H1 (cell line): ENCODE measurements at regions not wholly inside any gene's neighbourhood (a gene's known extent, or its start where the extent isn't known, plus 50 kb on each side); places are given as distances from the start of the nearest gene placed in this dataset.

Experiments
- CTCF ChIA-PET: fragments of 300-600 bp; sonication (Branson Sonifier 250); formaldehyde crosslinking; loops from one replicate; lab custom pipeline; 2021; ENCODE audit not compliant: partially characterized antibody; lab: Charles Lee
- POLR2A ChIA-PET: fragments of 300-600 bp; sonication (Branson Sonifier 250); formaldehyde crosslinking; loops from one replicate; lab custom pipeline; 2021; ENCODE audit warnings: inconsistent platforms; ENCODE audit not compliant: partially characterized antibody; lab: Charles Lee
- DNase-seq, 2 experiments: peaks; one replicate each; pipeline versions ENCODE4 v3.0.0 to v3.0.0-alpha.2; 2010 to 2022; ENCODE audit warnings: low spot score in 2 of 2, low read depth in 1 of 2, mixed read lengths in 1 of 2
- FAIRE-seq: peaks from 2 replicates; lab custom pipeline; 2011; peaks lifted over from hg19 to GRCh38; lab: Jason Lieb, UNC
- H2AFZ ChIP-seq: 2 replicates; pipeline ENCODE4 v1.8.1; 2012; ENCODE audit warnings: low read length, inconsistent platforms
- H2AK5ac ChIP-seq: 2 replicates; pipeline ENCODE4 v1.6.1; 2013; ENCODE audit warnings: low read depth, low read length
- H2BK120ac ChIP-seq: replicated peaks from 2 replicates; pipeline ENCODE3; 2013; ENCODE audit warnings: low read depth, low read length, inconsistent platforms
- H2BK12ac ChIP-seq: 2 replicates; pipeline ENCODE4 v1.6.1; 2013; ENCODE audit warnings: low read depth, low read length
- H2BK15ac ChIP-seq: 2 replicates; pipeline ENCODE4 v1.6.1; 2013; ENCODE audit warnings: low read length
- H2BK20ac ChIP-seq: 2 replicates; pipeline ENCODE4 v1.6.1; 2013; ENCODE audit warnings: low read length
- H2BK5ac ChIP-seq: 2 replicates; pipeline ENCODE4 v1.6.1; 2013; ENCODE audit warnings: low read depth, low read length
- H3K14ac ChIP-seq: 2 replicates; pipeline ENCODE4 v1.6.1; 2013; ENCODE audit warnings: inconsistent platforms; ENCODE audit not compliant: insufficient read length
- H3K18ac ChIP-seq: 2 replicates; pipeline ENCODE4 v1.6.1; 2013; ENCODE audit warnings: low read length; ENCODE audit errors: extremely low read depth
- H3K23ac ChIP-seq: 2 replicates; pipeline ENCODE4 v1.6.1; 2013; ENCODE audit warnings: inconsistent platforms; ENCODE audit not compliant: insufficient read length
- H3K23me2 ChIP-seq: 2 replicates; pipeline ENCODE4 v1.6.1; 2013; ENCODE audit warnings: low read depth, low read length
- H3K27ac ChIP-seq: 2 replicates; pipeline ENCODE4 v1.6.1; 2011; ENCODE audit warnings: low read depth, low read length, inconsistent platforms
- H3K27me3 ChIP-seq, 4 experiments: replicated peaks in 1 of 4; 1 replicate in 1 of 4; 2 replicates in 3 of 4; pipeline versions ENCODE4 v1.6.1 to v1.8.1; 2011 to 2013; ENCODE audit warnings: low read length in 3 of 4, mild to moderate bottlenecking in 3 of 4, inconsistent platforms in 2 of 4, mixed read lengths in 2 of 4, moderate library complexity in 1 of 4; ENCODE audit not compliant: control insufficient read depth in 3 of 4, insufficient read depth in 3 of 4; ENCODE audit errors: extremely low read depth in 1 of 4
- H3K36me3 ChIP-seq, 4 experiments: 2 replicates each; pipeline versions ENCODE4 v1.6.1 to v1.8.1; 2011 to 2013; ENCODE audit warnings: mild to moderate bottlenecking in 4 of 4, low read length in 3 of 4, moderate library complexity in 2 of 4, control low read depth in 1 of 4, inconsistent platforms in 1 of 4; ENCODE audit not compliant: insufficient read depth in 4 of 4, control insufficient read depth in 2 of 4
- H3K4ac ChIP-seq: replicated peaks from 2 replicates; pipeline ENCODE3; 2013; ENCODE audit warnings: low read length, low read depth, mixed read lengths, inconsistent platforms; ENCODE audit not compliant: insufficient read length
- H3K4me1 ChIP-seq, 4 experiments: replicated peaks in 1 of 4; 1 replicate in 1 of 4; 2 replicates in 3 of 4; pipeline versions ENCODE4 v1.6.1 to v1.8.1; 2011 to 2013; ENCODE audit warnings: low read length in 3 of 4, inconsistent platforms in 2 of 4, mixed read lengths in 1 of 4; ENCODE audit not compliant: insufficient read depth in 4 of 4, control insufficient read depth in 3 of 4
- H3K4me2 ChIP-seq, 2 experiments: 2 replicates each; pipeline versions ENCODE4 v1.6.1 to v1.8.1; 2011 to 2013; ENCODE audit warnings: low read depth in 2 of 2, low read length in 2 of 2, control low read depth in 1 of 2, inconsistent platforms in 1 of 2, mild to moderate bottlenecking in 1 of 2; ENCODE audit not compliant: insufficient read depth in 1 of 2
- H3K4me3 ChIP-seq, 4 experiments: fragments of 200-600, 300-600 bp in 1 of 4; sonication (generic), shearing (Covaris generic), sonication (Bioruptor Twin) in 1 of 4; 2 replicates each; pipeline versions ENCODE4 v1.5.1 to v1.8.1; 2011 to 2016; ENCODE audit warnings: low read length in 4 of 4, low read depth in 3 of 4, control low read depth in 2 of 4, inconsistent platforms in 2 of 4, mild to moderate bottlenecking in 2 of 4, mixed read lengths in 1 of 4, moderate library complexity in 1 of 4; ENCODE audit not compliant: insufficient read depth in 2 of 4; ENCODE audit errors: extremely low read depth in 1 of 4
- H3K56ac ChIP-seq: replicated peaks from 2 replicates; pipeline ENCODE3; 2013; ENCODE audit warnings: low read depth, mild to moderate bottlenecking, mixed read lengths, low read length, inconsistent platforms; ENCODE audit not compliant: insufficient read length
- H3K79me1 ChIP-seq: 2 replicates; pipeline ENCODE4 v1.6.1; 2013; ENCODE audit warnings: low read depth, low read length, control low read depth
- H3K79me2 ChIP-seq, 2 experiments: 2 replicates each; pipeline versions ENCODE4 v1.6.1 to v1.8.1; 2012 to 2013; ENCODE audit warnings: low read length in 2 of 2, mild to moderate bottlenecking in 2 of 2, inconsistent platforms in 1 of 2; ENCODE audit not compliant: insufficient read depth in 2 of 2, control insufficient read depth in 1 of 2
- H3K9ac ChIP-seq, 4 experiments: replicated peaks in 1 of 4; 1 replicate in 1 of 4; 2 replicates in 3 of 4; pipeline versions ENCODE4 v1.6.1 to v1.8.1; 2011 to 2013; ENCODE audit warnings: low read depth in 3 of 4, low read length in 3 of 4, control low read depth in 2 of 4, mild to moderate bottlenecking in 2 of 4, moderate library complexity in 2 of 4, inconsistent platforms in 1 of 4; ENCODE audit errors: extremely low read depth in 1 of 4
- H3K9me3 ChIP-seq, 2 experiments: 2 replicates each; pipeline versions ENCODE4 v1.6.1 to v1.8.1; 2012 to 2013; ENCODE audit warnings: mild to moderate bottlenecking in 2 of 2, moderate library complexity in 2 of 2, control low read depth in 1 of 2, inconsistent platforms in 1 of 2, low read depth in 1 of 2, low read length in 1 of 2, mixed read lengths in 1 of 2; ENCODE audit not compliant: insufficient read depth in 2 of 2
- H4K20me1 ChIP-seq, 2 experiments: replicated peaks in 1 of 2; 2 replicates each; pipeline versions ENCODE3 to v1.8.1; 2011 to 2013; ENCODE audit warnings: inconsistent platforms in 2 of 2, low read length in 2 of 2, mild to moderate bottlenecking in 1 of 2; ENCODE audit not compliant: insufficient read depth in 2 of 2, control insufficient read depth in 1 of 2
- H4K5ac ChIP-seq: 2 replicates; pipeline ENCODE4 v1.6.1; 2013; ENCODE audit warnings: low read length, low read depth, mixed read lengths, inconsistent platforms; ENCODE audit not compliant: insufficient read length
- H4K8ac ChIP-seq: 2 replicates; pipeline ENCODE4 v1.8.0; 2013; ENCODE audit warnings: mild to moderate bottlenecking, moderate library complexity, low read length, inconsistent platforms; ENCODE audit not compliant: insufficient read depth; ENCODE audit errors: extremely low read depth
- H4K91ac ChIP-seq: replicated peaks from 2 replicates; pipeline ENCODE3; 2013; ENCODE audit warnings: low read length, mixed read lengths, inconsistent platforms; ENCODE audit not compliant: insufficient read length
- BRCA1 ChIP-seq: IDR thresholded peaks from 2 replicates; pipeline ENCODE4 v1.6.1; 2012; ENCODE audit warnings: low read depth, low read length, improper control_type of control experiment
- CBX8 ChIP-seq: fragments of 300-800, 300-1000 bp; sonication (generic); IDR thresholded peaks from 2 replicates; pipeline ENCODE4 v1.7.1; 2016; ENCODE audit warnings: low read depth, low read length, borderline replicate concordance
- CTCF ChIP-seq, 3 experiments: IDR thresholded peaks; 1 replicate in 2 of 3; 2 replicates in 1 of 3; pipeline versions ENCODE4 v1.5.1 to v1.6.1; 2011; ENCODE audit warnings: low read length in 3 of 3, mild to moderate bottlenecking in 3 of 3, inconsistent platforms in 2 of 3, low read depth in 1 of 3, moderate library complexity in 1 of 3; ENCODE audit not compliant: insufficient read depth in 1 of 3; ENCODE audit errors: control extremely low read depth in 1 of 3
- EP300 ChIP-seq, 2 experiments: IDR thresholded peaks; 1 replicate in 1 of 2; 2 replicates in 1 of 2; pipeline ENCODE4 v1.6.1; 2011 to 2012; ENCODE audit warnings: low read depth in 2 of 2, low read length in 2 of 2, mild to moderate bottlenecking in 2 of 2, borderline replicate concordance in 1 of 2, inconsistent platforms in 1 of 2, moderate library complexity in 1 of 2
- KDM5A ChIP-seq: fragments of 200-600 bp; IDR thresholded peaks from 2 replicates; pipeline ENCODE4 v1.7.1; 2012; ENCODE audit warnings: mild to moderate bottlenecking, low read length, inconsistent platforms, mixed read lengths
- RAD21 ChIP-seq, 2 experiments: IDR thresholded peaks in 1 of 2; conservative IDR thresholded peaks in 1 of 2; 2 replicates each; pipeline ENCODE4 v1.6.1; 2011; ENCODE audit warnings: low read depth in 2 of 2, low read length in 2 of 2, improper control_type of control experiment in 1 of 2, inconsistent platforms in 1 of 2, mild to moderate bottlenecking in 1 of 2, moderate library complexity in 1 of 2
- SIX5 ChIP-seq: IDR thresholded peaks from 2 replicates; pipeline ENCODE4 v1.6.1; 2011; ENCODE audit warnings: mild to moderate bottlenecking, low read depth, low read length
- TAF1 ChIP-seq: IDR thresholded peaks from 2 replicates; pipeline ENCODE4 v1.6.1; 2011; ENCODE audit warnings: mild to moderate bottlenecking, low read depth, low read length
- TAF7 ChIP-seq: optimal IDR thresholded peaks from 2 replicates; pipeline ENCODE3; 2011; ENCODE audit warnings: low read depth, mild to moderate bottlenecking, inconsistent platforms, low read length, moderate library complexity, borderline replicate concordance
- ZNF274 ChIP-seq: IDR thresholded peaks from 2 replicates; pipeline ENCODE4 v1.7.0; 2012; ENCODE audit warnings: low read length, borderline replicate concordance; ENCODE audit errors: extremely low read depth
- WGBS, 2 experiments: shearing (Covaris generic) in 1 of 2; methylation state at CpG; one replicate each; pipeline versions ENCODE4 v1.1.6 to v1.1.7; 2013 to 2015; ENCODE audit warnings: low lambda C conversion rate in 2 of 2, mixed read lengths in 2 of 2, inconsistent platforms in 1 of 2, low coverage in 1 of 2, missing lambda C conversion rate in 1 of 2; ENCODE audit not compliant: insufficient replicate concordance in 2 of 2, insufficient coverage in 1 of 2, insufficient read length in 1 of 2; ENCODE audit errors: extremely low coverage in 1 of 2, missing lambda C conversion rate in 1 of 2; 5-methylcytosine and 5-hydroxymethylcytosine counted together

DNA sequence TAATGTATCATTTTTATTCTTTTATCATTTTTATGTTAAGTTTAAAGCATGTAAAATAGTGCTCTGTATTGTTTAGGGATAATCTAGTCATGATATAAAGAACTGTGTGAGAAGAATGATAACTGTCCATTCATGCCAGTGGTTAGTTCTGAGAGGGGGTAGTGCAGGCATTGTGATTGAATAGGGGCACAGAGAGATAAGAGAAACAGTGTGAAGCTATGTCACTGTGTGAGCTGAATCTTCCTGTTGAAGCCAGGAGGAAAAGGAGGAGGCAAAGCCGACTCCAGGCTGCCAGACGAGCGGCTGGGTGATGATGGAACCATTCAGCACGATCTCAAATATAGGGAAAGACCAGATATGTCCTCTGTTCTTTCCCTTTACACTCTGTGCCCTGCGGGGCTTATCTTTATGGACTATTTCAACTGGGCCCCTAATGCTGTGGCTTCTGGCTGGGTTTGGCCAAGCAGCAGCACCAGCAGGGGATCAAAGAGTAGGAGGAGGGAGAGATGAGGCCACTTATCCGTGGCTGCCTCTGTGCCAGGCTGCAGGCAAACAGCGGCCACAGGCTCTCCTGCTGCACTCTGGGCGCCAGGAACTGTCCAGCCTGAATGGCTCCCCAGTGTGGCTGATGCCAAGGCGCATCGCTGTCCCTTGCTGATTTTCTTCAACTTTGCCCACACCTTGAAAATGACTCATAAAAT lies 128.0 kb downstream of the SPP2 start:
- no peak overlapping the region for H4K91ac ChIP-seq
- DNase-seq (no peak), FAIRE-seq (no peak)
- H4K8ac ChIP-seq, result no peak overlapping the region
- no peaks in the 10 kb centered on the region for H4K20me1 ChIP-seq
- H4K5ac ChIP-seq, result no peak overlapping the region
- ChIA-PET POLR2A (interaction anchor here (0.6 kb wide), 1 partner anchor 206 kb away, joined by 3 read pairs; no protein-coding TSS in a partner anchor), CTCF (no interaction called here)
- no peaks in the 10 kb centered on the region for H3K36me3 ChIP-seq
- H2AFZ ChIP-seq, result no peak overlapping the region
- no peak overlapping the region for H3K4me3 ChIP-seq
- H3K18ac ChIP-seq, result no peak overlapping the region
- no peak overlapping the region for H3K27ac ChIP-seq
- H3K23me2 ChIP-seq, result no peaks in the 10 kb centered on the region
- H3K79me2 ChIP-seq, result no peaks in the 10 kb centered on the region
- no peak overlapping the region for H2BK5ac ChIP-seq
- H3K4me1 ChIP-seq, result no peaks in the 10 kb centered on the region
- no peaks in the 10 kb centered on the region for H3K79me1 ChIP-seq
- no peak overlapping the region for H2BK15ac ChIP-seq
- no peak overlapping the region for H3K14ac ChIP-seq
- no peak overlapping the region for H2AK5ac ChIP-seq
- no peak overlapping the region for H3K4ac ChIP-seq
- H2BK12ac ChIP-seq, result no peak overlapping the region
- no peak overlapping the region for H3K9ac ChIP-seq
- H2BK120ac ChIP-seq, result no peak overlapping the region
- no peak overlapping the region for H3K4me2 ChIP-seq
- H2BK20ac ChIP-seq, result no peak overlapping the region
- no peak overlapping the region for H3K23ac ChIP-seq
- no peaks in the 10 kb centered on the region for H3K9me3 ChIP-seq
- H3K27me3 ChIP-seq, result no peaks in the 10 kb centered on the region
- WGBS, 2 experiments, result 93% methylated on average over 10 of the region's 10 CpGs; no CpG with 5 or more reads in 1 of the 2 experiments
- H3K56ac ChIP-seq, result no peak overlapping the region
- TF ChIP-seq EP300 (IDR thresholded peaks at IDR 0.05; ENCODE audit: borderline replicate concordance in 1 of 2, low read depth in 2 of 2, low read length in 2 of 2), result no peak
- TF ChIP-seq TAF7, result no peak
- TF ChIP-seq KDM5A, result no peak
- no peak for TF ChIP-seq BRCA1
- no peak for TF ChIP-seq CTCF (IDR thresholded peaks at IDR 0.05; ENCODE audit: control extremely low read depth in 1 of 3, insufficient read depth in 1 of 3, low read depth in 1 of 3, low read length in 3 of 3)
- TF ChIP-seq SIX5, result no peak
- TF ChIP-seq TAF1, result no peak
- no peak for TF ChIP-seq CBX8
- no peak for TF ChIP-seq RAD21 (IDR thresholded peaks at IDR 0.05 in 1 of 2, conservative IDR thresholded peaks at IDR 0.05 in 1 of 2; ENCODE audit: low read depth in 2 of 2, low read length in 2 of 2)
- TF ChIP-seq ZNF274, result no peak
